Endothelial cell of umbilical vein (primary cell): ENCODE measurements at regions not wholly inside any gene's neighbourhood (a gene's known extent, or its start where the extent isn't known, plus 50 kb on each side); places are given as distances from the start of the nearest gene placed in this dataset.

ENCODE experiments used
- EZH2 ChIP-seq: IDR thresholded peaks from 2 replicates; pipeline ENCODE4 v1.6.1; 2012; ENCODE audit warnings: borderline replicate concordance, low read depth, mild to moderate bottlenecking, moderate library complexity, low read length, inconsistent platforms; ENCODE audit not compliant: severe bottlenecking
- FOS ChIP-seq: IDR thresholded peaks from 2 replicates; pipeline ENCODE4 v1.6.1; 2011; ENCODE audit warnings: mild to moderate bottlenecking, low read length, moderate library complexity, borderline replicate concordance; ENCODE audit not compliant: insufficient read depth
- GATA2 ChIP-seq: IDR thresholded peaks from 2 replicates; pipeline ENCODE4 v1.7.0; 2011; ENCODE audit warnings: low read depth, mild to moderate bottlenecking, moderate library complexity, mixed read lengths, low read length; ENCODE audit not compliant: insufficient read length, insufficient read depth
- MAX ChIP-seq: IDR thresholded peaks from 2 replicates; pipeline ENCODE4 v1.6.1; 2011; ENCODE audit not compliant: insufficient read depth, insufficient read length
- MYC ChIP-seq: IDR thresholded peaks from one replicate; pipeline ENCODE4 v1.6.1; 2011; ENCODE audit warnings: mild to moderate bottlenecking, low read depth, low read length
- POLR2A ChIP-seq: IDR thresholded peaks from 2 replicates; pipeline ENCODE4 v1.6.1; 2012; ENCODE audit warnings: low read depth, mild to moderate bottlenecking, control low read depth, low read length
- POLR2AphosphoS5 ChIP-seq: IDR thresholded peaks from 2 replicates; pipeline ENCODE4 v1.6.1; 2012; ENCODE audit warnings: low read depth, mild to moderate bottlenecking, control low read depth, low read length, moderate library complexity; ENCODE audit not compliant: insufficient read depth
- TF ChIP-seq, protein P1 (sequence below), 2 donors: IDR thresholded peaks; 1 replicate in 1 of 2; 2 replicates in 1 of 2; pipeline ENCODE4 v1.5.1; 2011; ENCODE audit warnings: low read length in 2 of 2, mild to moderate bottlenecking in 2 of 2, moderate library complexity in 2 of 2, control low read depth in 1 of 2, inconsistent platforms in 1 of 2, low read depth in 1 of 2; ENCODE audit not compliant: insufficient read depth in 1 of 2; ENCODE audit errors: extremely low read depth in 1 of 2

DNA sequence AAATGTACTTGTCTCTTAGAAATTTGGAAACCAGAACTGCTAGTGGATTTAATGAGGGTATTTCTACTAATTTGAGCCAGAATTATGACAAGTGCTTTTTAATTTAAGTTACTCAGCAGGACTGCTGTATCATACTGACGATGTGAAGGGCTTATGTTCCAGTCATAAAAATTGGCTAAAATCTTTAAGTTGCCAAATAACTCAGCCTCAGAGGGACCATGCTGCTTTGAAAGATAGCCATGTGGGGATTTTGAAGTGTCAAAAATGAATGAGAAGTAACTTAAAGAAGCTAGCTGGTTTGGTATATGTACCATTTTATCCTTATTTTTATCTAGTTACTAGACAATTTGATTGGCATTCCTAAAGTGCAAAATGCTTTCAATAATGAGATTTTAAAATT lies 545.0 kb downstream of the DIPK2A start:
- TF ChIP-seq EZH2 = no peak
- TF ChIP-seq POLR2AphosphoS5 = no peak
- no peak for TF ChIP-seq POLR2A
- TF ChIP-seq FOS = no peak
- TF ChIP-seq, protein P1, sequence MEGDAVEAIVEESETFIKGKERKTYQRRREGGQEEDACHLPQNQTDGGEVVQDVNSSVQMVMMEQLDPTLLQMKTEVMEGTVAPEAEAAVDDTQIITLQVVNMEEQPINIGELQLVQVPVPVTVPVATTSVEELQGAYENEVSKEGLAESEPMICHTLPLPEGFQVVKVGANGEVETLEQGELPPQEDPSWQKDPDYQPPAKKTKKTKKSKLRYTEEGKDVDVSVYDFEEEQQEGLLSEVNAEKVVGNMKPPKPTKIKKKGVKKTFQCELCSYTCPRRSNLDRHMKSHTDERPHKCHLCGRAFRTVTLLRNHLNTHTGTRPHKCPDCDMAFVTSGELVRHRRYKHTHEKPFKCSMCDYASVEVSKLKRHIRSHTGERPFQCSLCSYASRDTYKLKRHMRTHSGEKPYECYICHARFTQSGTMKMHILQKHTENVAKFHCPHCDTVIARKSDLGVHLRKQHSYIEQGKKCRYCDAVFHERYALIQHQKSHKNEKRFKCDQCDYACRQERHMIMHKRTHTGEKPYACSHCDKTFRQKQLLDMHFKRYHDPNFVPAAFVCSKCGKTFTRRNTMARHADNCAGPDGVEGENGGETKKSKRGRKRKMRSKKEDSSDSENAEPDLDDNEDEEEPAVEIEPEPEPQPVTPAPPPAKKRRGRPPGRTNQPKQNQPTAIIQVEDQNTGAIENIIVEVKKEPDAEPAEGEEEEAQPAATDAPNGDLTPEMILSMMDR (IDR thresholded peaks at IDR 0.05; ENCODE audit: extremely low read depth in 1 of 2, insufficient read depth in 1 of 2, low read depth in 1 of 2, low read length in 2 of 2) = no peak
- no peak for TF ChIP-seq MYC
- no peak for TF ChIP-seq MAX
- no peak for TF ChIP-seq GATA2
